Ishikawa (cell line): ENCODE measurements at regions not wholly inside any gene's neighbourhood (a gene's known extent, or its start where the extent isn't known, plus 50 kb on each side); places are given as distances from the start of the nearest gene placed in this dataset.

Experiments used
- CEBPB ChIP-seq: IDR thresholded peaks from 2 replicates; pipeline ENCODE4 v1.6.1; 2012
- CREB1 ChIP-seq: IDR thresholded peaks from 2 replicates; pipeline ENCODE4 v1.6.1; 2012; ENCODE audit warnings: low read depth
- EGR1 ChIP-seq: IDR thresholded peaks from 2 replicates; pipeline ENCODE4 v1.6.1; 2012
- EP300 ChIP-seq: IDR thresholded peaks from 2 replicates; pipeline ENCODE4 v1.6.1; 2012; ENCODE audit warnings: borderline replicate concordance
- FOXM1 ChIP-seq: IDR thresholded peaks from 2 replicates; pipeline ENCODE4 v1.6.1; 2012; ENCODE audit warnings: low read depth, borderline replicate concordance
- MAX ChIP-seq: IDR thresholded peaks from 2 replicates; pipeline ENCODE4 v1.6.1; 2012
- NFIC ChIP-seq: IDR thresholded peaks from 2 replicates; pipeline ENCODE4 v1.6.1; 2012
- RAD21 ChIP-seq: IDR thresholded peaks from 2 replicates; pipeline ENCODE4 v1.6.1; 2012; ENCODE audit warnings: low read depth
- REST ChIP-seq: IDR thresholded peaks from 2 replicates; pipeline ENCODE4 v1.6.1; 2012; ENCODE audit warnings: low read depth, mild to moderate bottlenecking
- TAF1 ChIP-seq: IDR thresholded peaks from 2 replicates; pipeline ENCODE4 v1.6.1; 2012; ENCODE audit warnings: low read depth, mild to moderate bottlenecking
- TCF12 ChIP-seq: IDR thresholded peaks from 2 replicates; pipeline ENCODE4 v1.6.1; 2012; ENCODE audit warnings: low read depth
- TEAD4 ChIP-seq: IDR thresholded peaks from 2 replicates; pipeline ENCODE4 v1.6.1; 2012
- YY1 ChIP-seq: IDR thresholded peaks from 2 replicates; pipeline ENCODE4 v1.6.1; 2012; ENCODE audit warnings: low read depth
- ZBTB7A ChIP-seq: IDR thresholded peaks from 2 replicates; pipeline ENCODE4 v1.6.1; 2012; ENCODE audit warnings: low read depth
- TF ChIP-seq, protein P1 (sequence below): IDR thresholded peaks from 2 replicates; pipeline ENCODE4 v1.6.1; 2012

DNA sequence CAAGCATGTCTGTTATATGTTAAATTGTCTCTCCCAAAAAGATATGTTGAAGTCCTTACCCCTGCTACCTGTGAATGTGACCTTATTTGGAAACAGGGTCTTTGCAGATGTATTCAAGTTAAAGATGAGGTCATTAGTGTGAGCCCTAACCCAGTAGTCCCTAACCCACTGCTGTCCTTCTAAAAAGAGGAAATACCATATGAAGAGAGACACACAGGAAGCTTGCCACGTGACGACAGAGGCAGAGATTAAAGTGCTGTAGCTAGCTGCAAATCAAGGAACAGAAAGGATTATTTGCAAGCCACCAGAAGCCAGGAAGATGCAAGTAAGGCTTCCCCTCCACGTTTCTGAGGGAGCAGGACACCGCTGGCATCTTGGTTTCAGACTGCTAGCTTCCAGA lies 150.1 kb downstream of the HNRNPD start:
- TF ChIP-seq EP300 (no peak), REST (no peak), CEBPB (no peak), MAX (no peak), CREB1 (no peak), NFIC (no peak), YY1 (no peak), TAF1 (no peak), ZBTB7A (no peak), TCF12 (no peak), FOXM1 (no peak), TEAD4 (no peak), RAD21 (no peak), EGR1 (no peak)
- TF ChIP-seq, protein P1, sequence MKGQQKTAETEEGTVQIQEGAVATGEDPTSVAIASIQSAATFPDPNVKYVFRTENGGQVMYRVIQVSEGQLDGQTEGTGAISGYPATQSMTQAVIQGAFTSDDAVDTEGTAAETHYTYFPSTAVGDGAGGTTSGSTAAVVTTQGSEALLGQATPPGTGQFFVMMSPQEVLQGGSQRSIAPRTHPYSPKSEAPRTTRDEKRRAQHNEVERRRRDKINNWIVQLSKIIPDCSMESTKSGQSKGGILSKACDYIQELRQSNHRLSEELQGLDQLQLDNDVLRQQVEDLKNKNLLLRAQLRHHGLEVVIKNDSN = no peak

DNA sequence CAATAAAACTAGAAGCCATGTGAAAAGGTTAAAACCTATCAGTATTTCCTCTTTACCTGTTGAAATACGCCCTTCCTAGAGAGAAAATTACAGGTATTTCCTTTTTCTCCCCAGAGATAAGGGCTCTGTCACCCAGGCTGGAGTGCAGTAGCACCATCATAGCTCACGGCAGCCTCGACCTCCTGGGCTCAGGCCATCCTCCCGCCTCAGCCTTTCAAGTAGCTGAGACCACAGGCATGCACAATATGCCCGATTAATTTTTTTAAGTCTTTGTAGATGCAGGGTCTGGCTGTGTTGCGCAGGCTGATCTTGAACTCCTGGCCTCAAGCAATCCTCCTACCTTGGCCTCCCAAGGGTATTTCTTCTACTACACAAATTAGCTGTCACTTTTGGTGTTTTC lies 154.4 kb downstream of the HNRNPD start:
- TF ChIP-seq CREB1 (no peak), TAF1 (no peak), CEBPB (no peak), NFIC (no peak), REST (no peak), TCF12 (no peak), MAX (no peak), RAD21 (no peak), FOXM1 (no peak), ZBTB7A (no peak), EP300 (no peak), YY1 (no peak), TEAD4 (no peak), EGR1 (no peak)
- TF ChIP-seq, protein P1 = no peak

DNA sequence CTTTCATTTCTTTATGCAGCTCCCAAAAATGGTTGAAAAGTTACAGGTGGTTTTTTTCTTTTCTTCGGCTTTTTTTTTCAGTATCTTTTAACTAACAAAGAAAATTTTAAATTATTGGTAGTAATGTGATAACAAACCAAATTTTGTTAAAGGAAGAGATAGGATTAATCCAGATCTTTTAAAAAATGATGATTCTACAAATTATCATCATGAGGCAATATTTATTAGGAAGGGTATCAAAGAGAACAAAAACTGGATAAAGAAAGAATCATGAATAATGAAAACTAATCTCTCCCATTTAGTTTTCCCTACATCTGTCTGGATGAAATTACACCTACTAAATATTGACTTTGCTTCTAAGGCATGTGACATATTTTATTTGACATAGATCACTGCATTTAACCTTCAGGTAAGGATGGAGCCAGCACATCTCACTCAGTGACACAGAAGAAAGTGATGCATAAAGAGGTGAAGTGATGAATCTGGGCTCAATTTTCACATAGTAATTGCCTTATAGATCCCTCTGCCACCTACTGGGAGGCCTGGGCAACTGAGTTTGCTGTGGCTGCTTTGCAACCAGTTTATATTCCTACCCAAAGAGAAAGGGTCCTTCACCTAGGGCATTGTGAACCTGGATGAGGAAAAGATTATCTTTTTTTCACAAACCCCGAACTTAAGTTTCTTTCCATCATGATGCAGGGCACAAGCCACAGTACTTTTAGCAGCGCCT lies 155.6 kb downstream of the HNRNPD start:
- TF ChIP-seq, protein P1 = no peak
- TF ChIP-seq RAD21 (no peak), CREB1 (no peak), EP300 (no peak), EGR1 (no peak), CEBPB (no peak), TAF1 (no peak), ZBTB7A (no peak), TCF12 (no peak), YY1 (no peak), NFIC (no peak), MAX (no peak), REST (no peak)

DNA sequence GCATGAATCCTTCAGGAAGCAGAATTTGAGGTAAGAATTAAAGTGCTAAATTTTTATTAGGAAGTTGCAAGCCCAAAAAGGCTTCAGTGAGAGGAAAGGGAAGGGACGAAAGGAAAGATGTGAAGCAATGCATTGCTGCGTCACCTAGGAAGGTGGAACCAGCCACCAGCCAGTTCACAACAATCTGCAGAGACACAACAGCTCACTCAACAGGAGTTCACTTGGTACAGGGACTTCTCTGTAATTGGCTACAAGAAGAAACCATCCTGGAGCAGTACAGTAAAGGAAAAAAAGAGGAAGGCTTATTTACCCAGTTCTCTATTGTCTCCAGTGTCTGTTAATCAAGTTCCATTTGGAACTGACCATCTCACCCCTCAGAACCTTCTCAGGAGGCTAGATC lies 157.6 kb downstream of the HNRNPD start:
- TF ChIP-seq EGR1 (no peak), REST (no peak), TCF12 (no peak), ZBTB7A (no peak), CEBPB (no peak), YY1 (no peak), FOXM1 (no peak), MAX (no peak)
- TF ChIP-seq, protein P1 = no peak
